Epithelial cell of esophagus (primary cell): ENCODE measurements at regions not wholly inside any gene's neighbourhood (a gene's known extent, or its start where the extent isn't known, plus 50 kb on each side); places are given as distances from the start of the nearest gene placed in this dataset.
"Not testable (repeated sequence)": the region's sequence is repeated elsewhere in the genome, so short reads cannot be mapped to it uniquely, and the experiment has no call there.

ENCODE experiments used
- DNase-seq: peaks from one replicate; pipeline ENCODE4 v3.0.0; 2010; ENCODE audit warnings: low read depth
- H3K4me3 ChIP-seq: 2 replicates; pipeline ENCODE4 v1.5.1; 2011; ENCODE audit warnings: mild to moderate bottlenecking, low read length, control low read depth
- TF ChIP-seq, protein P1 (sequence below): IDR thresholded peaks from 2 replicates; pipeline ENCODE4 v1.5.1; 2011; ENCODE audit warnings: low read depth, mild to moderate bottlenecking, low read length, control low read depth, inconsistent platforms; ENCODE audit not compliant: insufficient read depth; ENCODE audit errors: missing control alignments

DNA sequence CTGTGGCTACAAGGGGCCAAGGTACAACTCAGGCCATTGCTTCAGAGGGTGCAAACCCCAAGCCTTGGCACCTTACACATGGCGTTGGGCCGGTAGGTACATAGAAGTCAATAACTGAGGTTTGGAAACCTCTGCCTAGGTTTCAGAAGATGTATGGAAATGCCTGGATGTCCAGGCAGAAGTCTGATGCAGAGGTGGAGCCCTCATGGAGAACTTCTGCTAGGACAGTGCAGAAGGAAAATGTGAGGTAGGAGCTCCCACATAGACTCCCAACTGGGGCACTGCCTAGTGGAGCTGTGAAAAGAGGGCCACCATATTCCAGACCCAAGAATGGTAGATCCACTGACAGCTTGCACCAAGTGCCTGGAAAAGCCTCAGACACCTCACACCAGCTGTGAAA is 92.1 kb upstream of the SFRP2 start:
- TF ChIP-seq, protein P1, sequence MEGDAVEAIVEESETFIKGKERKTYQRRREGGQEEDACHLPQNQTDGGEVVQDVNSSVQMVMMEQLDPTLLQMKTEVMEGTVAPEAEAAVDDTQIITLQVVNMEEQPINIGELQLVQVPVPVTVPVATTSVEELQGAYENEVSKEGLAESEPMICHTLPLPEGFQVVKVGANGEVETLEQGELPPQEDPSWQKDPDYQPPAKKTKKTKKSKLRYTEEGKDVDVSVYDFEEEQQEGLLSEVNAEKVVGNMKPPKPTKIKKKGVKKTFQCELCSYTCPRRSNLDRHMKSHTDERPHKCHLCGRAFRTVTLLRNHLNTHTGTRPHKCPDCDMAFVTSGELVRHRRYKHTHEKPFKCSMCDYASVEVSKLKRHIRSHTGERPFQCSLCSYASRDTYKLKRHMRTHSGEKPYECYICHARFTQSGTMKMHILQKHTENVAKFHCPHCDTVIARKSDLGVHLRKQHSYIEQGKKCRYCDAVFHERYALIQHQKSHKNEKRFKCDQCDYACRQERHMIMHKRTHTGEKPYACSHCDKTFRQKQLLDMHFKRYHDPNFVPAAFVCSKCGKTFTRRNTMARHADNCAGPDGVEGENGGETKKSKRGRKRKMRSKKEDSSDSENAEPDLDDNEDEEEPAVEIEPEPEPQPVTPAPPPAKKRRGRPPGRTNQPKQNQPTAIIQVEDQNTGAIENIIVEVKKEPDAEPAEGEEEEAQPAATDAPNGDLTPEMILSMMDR = no peak
- no peak for DNase-seq
- no peak overlapping the region for H3K4me3 ChIP-seq

DNA sequence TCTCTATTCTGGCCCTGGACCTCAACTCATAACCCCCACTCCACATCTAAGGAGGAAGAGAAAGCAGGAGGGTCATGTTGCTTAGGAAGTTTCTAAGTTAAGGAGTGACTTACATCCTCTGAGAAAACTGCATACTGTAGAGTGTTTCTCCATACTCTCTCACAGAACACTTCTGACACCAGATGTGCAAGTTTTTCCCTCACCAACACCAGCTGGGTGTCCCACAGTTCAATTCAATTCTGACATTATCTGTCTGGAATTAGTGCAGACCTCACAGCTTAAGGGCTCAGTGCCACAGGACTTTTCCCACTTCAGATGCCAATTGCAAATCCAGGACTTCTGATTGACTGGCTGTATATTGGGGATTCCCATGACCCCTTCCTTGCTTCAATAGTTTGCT is 89.0 kb upstream of the SFRP2 start:
- DNase-seq = no peak
- TF ChIP-seq, protein P1 = no peak

DNA sequence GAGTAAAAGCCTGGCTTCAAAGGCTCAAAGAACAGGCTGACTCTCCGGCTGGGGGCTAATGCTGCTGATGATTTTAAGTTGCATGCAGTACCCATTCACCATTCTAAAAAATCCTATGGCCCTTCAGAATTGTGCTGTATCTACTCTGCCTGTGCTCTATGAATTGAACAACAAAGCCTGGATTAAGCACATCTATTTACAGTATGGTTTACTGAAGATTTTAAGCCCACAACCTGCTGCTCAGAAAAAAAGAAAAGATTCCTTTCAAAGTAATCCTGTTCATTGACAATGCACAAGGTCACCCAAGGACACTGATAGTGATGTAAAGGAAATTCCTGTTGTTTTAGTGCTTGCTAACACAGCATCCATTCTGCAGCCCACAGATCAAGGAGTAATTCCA is 84.9 kb upstream of the SFRP2 start:
- DNase-seq = no peak
- H3K4me3 ChIP-seq = no peak overlapping the region
- TF ChIP-seq, protein P1 = no peak

More for the DNA sequence above, 89.0 kb upstream of the SFRP2 start:
- H3K4me3 ChIP-seq = no peak overlapping the region

DNA sequence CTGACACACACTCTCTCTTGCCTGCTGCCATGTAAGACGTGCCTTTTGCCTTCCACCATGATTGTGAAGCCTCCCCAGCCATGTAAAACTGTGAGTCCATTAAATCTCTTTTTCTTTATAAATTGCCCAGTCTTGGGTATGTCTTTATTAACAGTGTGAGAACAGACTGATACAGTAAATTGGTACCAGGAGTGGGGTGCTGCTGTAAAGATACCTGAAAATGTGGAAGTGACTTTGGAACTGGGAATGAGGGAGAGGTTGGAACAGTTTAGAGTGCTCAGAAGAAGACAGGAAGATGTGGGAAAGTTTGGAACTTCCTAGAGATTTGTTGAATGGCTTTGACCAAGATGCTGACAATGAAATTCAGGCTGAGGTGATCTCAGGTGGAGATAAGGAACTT is 77.9 kb upstream of the SFRP2 start:
- H3K4me3 ChIP-seq, DNase-seq: not testable (repeated sequence)

DNA sequence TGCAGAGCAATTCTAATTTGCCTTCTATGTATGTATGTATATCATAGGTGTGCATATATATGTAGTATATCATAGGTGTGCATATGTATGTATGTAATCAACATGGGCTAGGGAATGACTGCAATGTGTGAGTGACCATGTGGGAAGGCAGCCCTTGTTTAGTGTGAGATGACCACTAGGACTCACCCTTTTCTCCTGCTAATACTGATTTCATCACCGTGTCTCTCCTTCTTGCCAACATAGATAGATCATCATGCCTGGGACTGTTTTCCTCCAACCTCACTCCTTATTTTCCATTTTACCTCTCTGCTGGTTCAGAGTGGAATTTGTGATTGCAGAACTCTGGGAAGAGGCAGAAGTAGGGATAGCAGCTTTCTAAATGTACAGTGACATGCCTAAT is 63.6 kb upstream of the SFRP2 start:
- H3K4me3 ChIP-seq = no peak overlapping the region
- no peak for DNase-seq
- TF ChIP-seq, protein P1 = no peak

DNA sequence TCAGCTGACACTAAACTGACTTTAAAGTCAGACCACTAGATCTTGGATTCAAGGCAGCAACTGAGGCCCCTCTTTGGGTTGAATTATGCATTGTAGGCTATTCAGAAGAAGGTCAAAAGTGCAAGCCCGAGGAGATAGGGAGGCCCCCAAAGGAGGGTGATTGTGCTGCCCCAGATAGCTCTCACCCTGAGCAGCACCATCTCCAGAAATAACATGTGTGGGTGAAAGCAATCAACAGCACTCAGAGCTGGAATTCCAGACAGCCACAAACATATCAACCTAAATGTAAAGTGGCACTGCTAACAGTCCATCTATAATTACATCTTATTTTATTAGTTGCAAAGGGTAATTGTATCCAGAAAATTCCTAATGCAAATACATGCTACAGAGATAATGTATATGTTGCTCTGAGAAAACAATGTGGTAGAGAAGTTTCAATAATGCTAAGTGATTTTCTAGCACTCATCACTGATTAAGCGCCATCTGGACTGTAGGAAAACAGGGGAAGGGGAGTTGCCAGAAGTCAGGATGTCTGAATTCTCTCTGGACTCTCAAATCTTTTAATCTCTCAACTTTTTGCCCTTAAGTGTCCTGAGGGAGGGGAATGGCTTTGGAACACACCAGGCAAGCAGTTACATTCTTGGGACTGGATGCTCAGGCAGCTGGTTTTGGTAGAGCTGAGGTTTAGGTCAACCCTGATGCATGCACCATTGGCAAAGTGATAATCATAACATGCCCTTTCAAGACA is 61.8 kb upstream of the SFRP2 start:
- DNase-seq = no peak
- TF ChIP-seq, protein P1 = no peak
- no peak overlapping the region for H3K4me3 ChIP-seq

DNA sequence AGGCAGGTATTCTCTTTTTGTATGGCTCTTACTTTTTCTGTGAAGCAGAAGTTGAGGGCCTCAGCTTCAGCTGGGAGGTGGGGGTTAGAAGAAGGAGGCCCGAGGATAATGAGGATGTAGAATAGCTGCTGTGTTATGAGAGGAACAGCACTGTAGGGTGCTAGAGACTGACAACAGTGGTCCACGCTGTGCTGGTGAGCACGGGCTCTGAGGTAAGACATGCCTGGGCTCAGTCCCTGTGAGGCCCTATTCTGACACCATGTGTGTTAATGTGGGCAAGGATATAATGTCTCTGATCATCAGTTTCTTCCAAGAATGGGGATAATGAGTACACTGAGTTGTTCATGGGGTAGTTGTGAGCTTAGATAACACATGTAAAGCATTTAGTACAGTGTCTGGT is 55.3 kb upstream of the SFRP2 start:
- no peak overlapping the region for H3K4me3 ChIP-seq
- TF ChIP-seq, protein P1 = no peak
- no peak for DNase-seq
